Effector memory CD4-positive, alpha-beta T cell (primary cell): ENCODE measurements at regions not wholly inside any gene's neighbourhood (a gene's known extent, or its start where the extent isn't known, plus 50 kb on each side); places are given as distances from the start of the nearest gene placed in this dataset.

Experiments used
- DNase-seq, 3 donors: peaks; one replicate each; pipeline ENCODE4 v3.0.0-alpha.2; 2020
- H3K27ac ChIP-seq: 2 replicates; pipeline ENCODE4 v1.7.0; 2013; ENCODE audit warnings: mild to moderate bottlenecking, low read length, moderate library complexity; ENCODE audit not compliant: insufficient read depth, poor library complexity, severe bottlenecking
- H3K27me3 ChIP-seq: replicated peaks from 2 replicates; pipeline ENCODE4 v1.7.0; 2013; ENCODE audit warnings: mild to moderate bottlenecking, low read length; ENCODE audit not compliant: insufficient read depth, control insufficient read depth, poor library complexity, severe bottlenecking
- H3K36me3 ChIP-seq: 2 replicates; pipeline ENCODE4 v1.7.0; 2013; ENCODE audit warnings: mild to moderate bottlenecking, low read length, moderate library complexity; ENCODE audit not compliant: control insufficient read depth, insufficient read depth
- H3K4me1 ChIP-seq: 2 replicates; pipeline ENCODE4 v1.7.0; 2013; ENCODE audit warnings: low read length, mild to moderate bottlenecking; ENCODE audit not compliant: control insufficient read depth, insufficient read depth, poor library complexity, severe bottlenecking
- H3K4me3 ChIP-seq: 2 replicates; pipeline ENCODE4 v1.7.0; 2013; ENCODE audit warnings: low read length, low read depth, mild to moderate bottlenecking; ENCODE audit not compliant: insufficient read depth, poor library complexity, severe bottlenecking
- H3K9me3 ChIP-seq: 2 replicates; pipeline ENCODE4 v1.7.0; 2013; ENCODE audit warnings: mild to moderate bottlenecking, low read length, moderate library complexity; ENCODE audit not compliant: control insufficient read depth

- DNase-seq, result no peak
- Histone ChIP-seq H3K4me3 (no peak overlapping the region), H3K27ac (no peak overlapping the region), H3K4me1 (peaks cover 10% of the 10 kb centered on the region), H3K9me3 (no peaks in the 10 kb centered on the region), H3K36me3 (no peaks in the 10 kb centered on the region), H3K27me3 (no peaks in the 10 kb centered on the region)
These were observed 198.6 kb upstream of the ADARB2 start for GRCh38 chr10:1935912-1936311.

- H3K27ac ChIP-seq, result no peak overlapping the region
- DNase-seq, result no peak
- H3K36me3 ChIP-seq, result no peaks in the 10 kb centered on the region
- no peaks in the 10 kb centered on the region for H3K9me3 ChIP-seq
- H3K4me1 ChIP-seq, result peaks cover 2% of the 10 kb centered on the region
- H3K27me3 ChIP-seq, result no peaks in the 10 kb centered on the region
- no peak overlapping the region for H3K4me3 ChIP-seq
These were observed 195.9 kb upstream of the ADARB2 start for GRCh38 chr10:1933215-1933614.

DNA sequence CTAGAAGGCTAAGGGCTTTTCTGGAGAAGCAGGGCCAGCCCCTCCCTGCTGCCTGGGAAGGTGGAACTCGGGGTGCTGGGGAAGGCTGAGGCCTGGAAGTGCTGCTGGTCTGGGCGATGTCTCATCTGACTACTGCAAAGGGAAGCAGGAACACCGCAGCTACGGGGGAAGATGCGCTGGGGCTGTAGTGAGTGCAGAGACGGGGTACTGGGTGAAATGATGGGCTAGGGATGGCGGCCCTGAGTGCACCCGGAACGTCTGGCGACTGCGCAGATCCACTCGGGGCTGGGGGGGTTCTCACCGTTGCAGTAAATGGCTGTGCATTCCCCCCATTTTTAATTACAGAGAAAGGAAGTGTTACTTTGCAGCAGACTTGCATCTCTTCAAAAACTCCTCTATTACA is 195.4 kb upstream of the ADARB2 start:
- peaks cover 2% of the 10 kb centered on the region for H3K4me1 ChIP-seq
- H3K27ac ChIP-seq, result no peak overlapping the region
- H3K36me3 ChIP-seq, result no peaks in the 10 kb centered on the region
- no peak for DNase-seq
- no peak overlapping the region for H3K4me3 ChIP-seq
- H3K9me3 ChIP-seq, result no peaks in the 10 kb centered on the region
- H3K27me3 ChIP-seq, result no peaks in the 10 kb centered on the region

DNA sequence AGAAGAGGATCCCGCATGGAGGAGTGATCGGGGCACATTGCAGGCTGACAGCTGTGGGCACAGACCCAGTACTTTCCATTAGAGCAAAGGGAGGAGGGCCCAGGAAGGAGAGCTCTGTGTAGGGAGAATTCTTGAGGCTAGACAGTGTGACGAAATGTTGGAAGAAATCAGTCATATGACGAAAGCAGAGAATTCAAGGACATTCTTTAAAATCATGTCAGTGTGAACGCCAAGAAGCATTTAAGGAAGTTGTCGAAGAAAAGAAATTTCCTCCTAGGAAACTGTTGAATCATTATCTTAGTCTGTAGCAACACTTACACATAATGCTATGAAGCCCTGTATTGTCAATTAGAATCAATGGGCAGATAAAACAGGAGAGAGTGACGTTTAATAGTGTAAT is 191.3 kb upstream of the ADARB2 start:
- Histone ChIP-seq H3K4me3 (no peak overlapping the region), H3K9me3 (no peaks in the 10 kb centered on the region), H3K36me3 (no peaks in the 10 kb centered on the region), H3K27ac (no peak overlapping the region), H3K4me1 (no peaks in the 10 kb centered on the region), H3K27me3 (no peaks in the 10 kb centered on the region)
- DNase-seq, result no peak

- no peaks in the 10 kb centered on the region for H3K36me3 ChIP-seq
- no peaks in the 10 kb centered on the region for H3K27me3 ChIP-seq
- H3K9me3 ChIP-seq, result no peaks in the 10 kb centered on the region
- DNase-seq, result no peak
- H3K4me3 ChIP-seq, result no peak overlapping the region
- H3K4me1 ChIP-seq, result no peaks in the 10 kb centered on the region
- no peak overlapping the region for H3K27ac ChIP-seq
These were observed 186.7 kb upstream of the ADARB2 start for GRCh38 chr10:1923998-1924397.

GRCh38 chr10:1923586-1923985 is 186.3 kb upstream of the ADARB2 start:
- no peaks in the 10 kb centered on the region for H3K27me3 ChIP-seq
- H3K4me3 ChIP-seq, result no peak overlapping the region
- no peak overlapping the region for H3K27ac ChIP-seq
- H3K4me1 ChIP-seq, result no peaks in the 10 kb centered on the region
- H3K9me3 ChIP-seq, result no peaks in the 10 kb centered on the region
- no peaks in the 10 kb centered on the region for H3K36me3 ChIP-seq
- no peak for DNase-seq

DNA sequence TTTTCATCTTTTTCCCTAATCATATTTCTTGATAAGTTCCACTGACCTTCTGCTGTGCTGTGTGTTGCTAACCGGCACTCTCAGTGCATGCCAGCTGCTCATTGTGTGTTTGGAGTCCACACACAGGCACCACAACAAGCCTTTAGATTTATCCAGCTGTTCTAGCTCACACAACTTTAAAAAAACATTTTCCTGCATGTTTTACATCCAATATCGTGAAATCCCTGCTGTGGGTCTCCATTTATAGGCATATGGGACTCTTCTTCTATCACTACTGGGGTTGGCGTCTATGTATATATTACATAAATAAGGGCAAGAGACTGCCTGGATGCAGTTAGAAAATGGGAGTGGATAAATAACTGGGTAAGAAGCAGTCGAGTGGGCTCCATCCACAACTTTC is 183.6 kb upstream of the ADARB2 start:
- Histone ChIP-seq H3K9me3 (no peaks in the 10 kb centered on the region), H3K36me3 (no peaks in the 10 kb centered on the region), H3K4me3 (no peak overlapping the region), H3K4me1 (no peaks in the 10 kb centered on the region), H3K27ac (no peak overlapping the region), H3K27me3 (no peaks in the 10 kb centered on the region)
- DNase-seq, result no peak

DNA sequence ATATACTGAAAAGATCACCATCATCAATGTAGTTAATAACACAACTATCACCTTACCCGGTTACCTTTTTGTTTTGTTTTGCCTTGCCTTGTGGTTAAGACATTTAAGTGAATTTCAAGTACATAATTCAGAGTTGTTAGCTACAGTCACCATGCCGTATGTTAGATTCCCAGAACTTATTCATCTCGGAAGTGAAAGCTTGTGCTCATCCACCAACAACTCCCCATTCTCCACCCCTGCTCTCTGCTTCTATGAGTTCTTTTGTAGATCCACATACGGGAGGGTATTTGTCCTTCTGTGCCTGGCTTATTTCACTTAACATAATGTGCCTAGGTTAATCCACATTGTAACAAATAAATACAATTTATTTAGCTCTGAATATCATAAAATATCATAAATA is 182.8 kb upstream of the ADARB2 start:
- H3K9me3 ChIP-seq, result no peaks in the 10 kb centered on the region
- H3K36me3 ChIP-seq, result no peaks in the 10 kb centered on the region
- no peaks in the 10 kb centered on the region for H3K27me3 ChIP-seq
- DNase-seq, result no peak
- H3K27ac ChIP-seq, result no peak overlapping the region
- no peaks in the 10 kb centered on the region for H3K4me1 ChIP-seq
- H3K4me3 ChIP-seq, result no peak overlapping the region

- no peaks in the 10 kb centered on the region for H3K9me3 ChIP-seq
- no peaks in the 10 kb centered on the region for H3K36me3 ChIP-seq
- DNase-seq, result no peak
- no peaks in the 10 kb centered on the region for H3K27me3 ChIP-seq
- H3K4me3 ChIP-seq, result no peak overlapping the region
- no peak overlapping the region for H3K27ac ChIP-seq
- no peaks in the 10 kb centered on the region for H3K4me1 ChIP-seq
These were observed 174.4 kb upstream of the ADARB2 start for GRCh38 chr10:1911771-1912170.

DNA sequence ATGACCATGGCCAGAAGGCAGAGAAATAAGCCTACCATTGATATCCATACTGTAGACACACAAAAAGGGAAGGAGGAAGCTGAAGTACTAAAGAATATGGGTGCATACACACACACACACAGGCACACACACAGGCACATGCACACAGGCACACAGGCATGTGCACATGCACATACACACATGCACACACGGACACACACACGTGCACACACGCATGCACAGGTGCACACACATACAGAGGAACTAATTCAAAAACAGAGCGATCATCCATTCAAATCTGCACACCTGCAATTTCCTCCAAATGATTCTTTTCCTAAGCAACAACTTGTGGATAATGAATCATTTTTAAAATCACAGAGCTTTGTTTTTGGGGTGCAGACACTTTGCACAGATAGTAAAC is 166.7 kb upstream of the ADARB2 start:
- H3K27ac ChIP-seq, result no peak overlapping the region
- no peaks in the 10 kb centered on the region for H3K27me3 ChIP-seq
- H3K36me3 ChIP-seq, result no peaks in the 10 kb centered on the region
- H3K4me1 ChIP-seq, result no peaks in the 10 kb centered on the region
- H3K9me3 ChIP-seq, result no peaks in the 10 kb centered on the region
- H3K4me3 ChIP-seq, result no peak overlapping the region
- no peak for DNase-seq

- no peak for DNase-seq
- Histone ChIP-seq H3K27ac (no peak overlapping the region), H3K36me3 (no peaks in the 10 kb centered on the region), H3K4me1 (no peaks in the 10 kb centered on the region), H3K4me3 (no peak overlapping the region), H3K9me3 (no peaks in the 10 kb centered on the region), H3K27me3 (no peaks in the 10 kb centered on the region)
These were observed 158.8 kb upstream of the ADARB2 start for GRCh38 chr10:1896153-1896552.
